A549 (cell line): ENCODE measurements at regions not wholly inside any gene's neighbourhood (a gene's known extent, or its start where the extent isn't known, plus 50 kb on each side); places are given as distances from the start of the nearest gene placed in this dataset.

Experiments
- ATAC-seq, 2 experiments: fragments of 200-7000 bp in 1 of 2; fragments of >200 bp in 1 of 2; cut with Nextera tagmentation in 1 of 2; cut with Tn5 transposase in 1 of 2; 3 replicates each; pipeline versions ENCODE4 v1.8.0 to v1.9.1; 2018 to 2020; ENCODE audit warnings: mild to moderate bottlenecking in 1 of 2, moderate library complexity in 1 of 2
- CTCF ChIA-PET: fragments of 300-600 bp; sonication (Branson Sonifier 250); formaldehyde crosslinking; extraction: SDS; loops from one replicate; lab custom pipeline; 2021; ENCODE audit warnings: antibody characterized with exemption, inconsistent platforms; lab: Yijun Ruan, JAX
- POLR2A ChIA-PET: fragments of 350-600 bp; formaldehyde crosslinking; extraction: SDS; loops from one replicate; lab custom pipeline; 2021; ENCODE audit warnings: antibody characterized with exemption, inconsistent platforms; lab: Yijun Ruan, JAX
- DNase-seq, 2 experiments: peaks; one replicate each; pipeline versions ENCODE4 v3.0.0 to v3.0.0-alpha.2; 2011 to 2016; ENCODE audit warnings: low read depth in 1 of 2, low spot score in 1 of 2
- FAIRE-seq: peaks from 2 replicates; lab custom pipeline; 2011; peaks lifted over from hg19 to GRCh38; lab: Jason Lieb, UNC
- H3K27ac ChIP-seq, 2 experiments: fragments of >200 bp; sonication (Bioruptor Twin); formaldehyde crosslinking; 3 replicates each; pipeline ENCODE4 v1.5.1; 2016 to 2017
- H3K4me1 ChIP-seq: fragments of >200 bp; sonication (Bioruptor Twin); formaldehyde crosslinking; 3 replicates; pipeline ENCODE4 v1.6.1; 2016
- H3K4me2 ChIP-seq: fragments of >200 bp; sonication (Bioruptor Twin); formaldehyde crosslinking; 3 replicates; pipeline ENCODE4 v1.6.1; 2016
- H3K4me3 ChIP-seq: fragments of >200 bp; sonication (Bioruptor Twin); formaldehyde crosslinking; 3 replicates; pipeline ENCODE4 v1.5.1; 2016
- H3K9me3 ChIP-seq: fragments of >200 bp; sonication (Bioruptor Twin); formaldehyde crosslinking; 3 replicates; pipeline ENCODE4 v1.6.1; 2016
- BCL3 ChIP-seq: fragments of >200 bp; sonication (Bioruptor Twin); formaldehyde crosslinking; IDR thresholded peaks from 3 replicates; pipeline ENCODE4 v1.6.1; 2016
- BHLHE40 ChIP-seq: IDR thresholded peaks from 2 replicates; pipeline ENCODE4 v1.6.1; 2012; ENCODE audit warnings: low read depth, low read length, inconsistent platforms
- CBX2 ChIP-seq: fragments of 200-600 bp; sonication (generic); IDR thresholded peaks from 2 replicates; pipeline ENCODE4 v1.6.1; 2016; ENCODE audit warnings: low read depth, mild to moderate bottlenecking, borderline replicate concordance
- CHD2 ChIP-seq: fragments of 150-350 bp; IDR thresholded peaks from 2 replicates; pipeline ENCODE4 v1.6.1; 2014; ENCODE audit warnings: low read length; ENCODE audit not compliant: partially characterized antibody
- CHD4 ChIP-seq: fragments of 200-600 bp; sonication (generic); IDR thresholded peaks from 2 replicates; pipeline ENCODE4 v1.6.1; 2016; ENCODE audit warnings: antibody characterized with exemption, mild to moderate bottlenecking, borderline replicate concordance
- CTCF ChIP-seq: fragments of >200 bp; sonication (Bioruptor Twin); formaldehyde crosslinking; IDR thresholded peaks from 3 replicates; pipeline ENCODE4 v1.5.1; 2016
- E2F6 ChIP-seq: IDR thresholded peaks from 2 replicates; pipeline ENCODE4 v1.6.1; 2012; ENCODE audit warnings: low read depth, borderline replicate concordance
- FOSB ChIP-seq: fragments of 250-450 bp; sonication (Bioruptor Pico); IDR thresholded peaks from 2 replicates; pipeline ENCODE4 v1.5.0; 2020; ENCODE audit warnings: mild to moderate bottlenecking, moderate library complexity
- GATA3 ChIP-seq: IDR thresholded peaks from 2 replicates; pipeline ENCODE4 v1.6.1; 2012; ENCODE audit warnings: borderline replicate concordance
- HDAC2 ChIP-seq: fragments of 200-600 bp; sonication (generic); IDR thresholded peaks from 2 replicates; pipeline ENCODE4 v1.6.1; 2016
- HOXB5 ChIP-seq: fragments of 250-450 bp; sonication (Bioruptor Pico); IDR thresholded peaks from 2 replicates; pipeline ENCODE4 v1.5.0; 2020; ENCODE audit warnings: mild to moderate bottlenecking, moderate library complexity
- JUN ChIP-seq, 2 experiments: fragments of >200 bp; sonication (Bioruptor Twin); formaldehyde crosslinking; IDR thresholded peaks; 2 replicates in 1 of 2; 3 replicates in 1 of 2; pipeline ENCODE4 v1.6.1; 2016 to 2017
- JUNB ChIP-seq: fragments of >200 bp; sonication (Bioruptor Twin); formaldehyde crosslinking; IDR thresholded peaks from 2 replicates; pipeline ENCODE4 v1.6.1; 2016
- MAZ ChIP-seq: fragments of 150-350 bp; IDR thresholded peaks from 2 replicates; pipeline ENCODE4 v1.6.1; 2014; ENCODE audit warnings: antibody characterized with exemption, low read depth, low read length, borderline replicate concordance
- NPAS2 ChIP-seq: fragments of 250-450 bp; sonication (Bioruptor Pico); IDR thresholded peaks from 2 replicates; pipeline ENCODE4 v1.8.0; 2022; ENCODE audit warnings: mild to moderate bottlenecking, moderate library complexity, borderline replicate concordance
- PHF8 ChIP-seq: fragments of 200-600 bp; sonication (generic); IDR thresholded peaks from 2 replicates; pipeline ENCODE4 v1.6.1; 2016; ENCODE audit warnings: low read depth, mild to moderate bottlenecking, antibody characterized with exemption, moderate library complexity, borderline replicate concordance
- POLR2A ChIP-seq: IDR thresholded peaks from 2 replicates; pipeline ENCODE4 v1.6.1; 2012; ENCODE audit warnings: mild to moderate bottlenecking, low read length
- RFX5 ChIP-seq: fragments of 450-650 bp; IDR thresholded peaks from 2 replicates; pipeline ENCODE4 v1.7.1; 2014; ENCODE audit warnings: antibody characterized with exemption, mild to moderate bottlenecking, moderate library complexity
- TP53 ChIP-seq: fragments of 250-450 bp; sonication (Bioruptor Pico); IDR thresholded peaks from 2 replicates; pipeline ENCODE4 v1.5.0; 2021; ENCODE audit warnings: mild to moderate bottlenecking, moderate library complexity
- USF2 ChIP-seq: fragments of 450-650 bp; IDR thresholded peaks from 2 replicates; pipeline ENCODE4 v1.6.1; 2014; ENCODE audit warnings: antibody characterized with exemption
- ZNF302 ChIP-seq: fragments of 250-450 bp; sonication (Bioruptor Pico); IDR thresholded peaks from 2 replicates; pipeline ENCODE4 v1.9.0; 2021; ENCODE audit warnings: inconsistent platforms, mild to moderate bottlenecking, moderate library complexity
- WGBS: methylation state at CpG from one replicate; pipeline ENCODE4 v1.1.6; 2017; ENCODE audit errors: missing lambda C conversion rate; 5-methylcytosine and 5-hydroxymethylcytosine counted together

GRCh38 chr2:129778584-129778877 is 200.9 kb upstream of the RAB6C start:
- WGBS, result 17% methylated on average over 6 of the region's 8 CpGs
- Histone ChIP-seq H3K4me2 (no peak overlapping the region), H3K4me1 (no peaks in the 10 kb centered on the region), H3K27ac (no peak overlapping the region), H3K4me3 (no peak overlapping the region), H3K9me3 (no peaks in the 10 kb centered on the region)
- ATAC-seq (no peak), FAIRE-seq (no peak), DNase-seq (no peak)
- POLR2A ChIA-PET, result no interaction called here
- CTCF ChIA-PET, result no interaction called here
- TF ChIP-seq JUNB (no peak), MAZ (no peak), NPAS2 (CRISPR knock-in tag) (no peak), CHD4 (no peak), USF2 (no peak), PHF8 (no peak), FOSB (no peak), POLR2A (no peak), E2F6 (no peak), JUN (IDR thresholded peaks at IDR 0.05) (no peak), HDAC2 (no peak), CHD2 (no peak), CTCF (no peak), GATA3 (no peak), TP53 (no peak), BHLHE40 (no peak), ZNF302 (CRISPR knock-in tag) (no peak), BCL3 (no peak)

- Histone ChIP-seq H3K27ac (no peak overlapping the region), H3K4me1 (no peaks in the 10 kb centered on the region), H3K4me3 (no peak overlapping the region), H3K4me2 (no peak overlapping the region), H3K9me3 (no peaks in the 10 kb centered on the region)
- ChIA-PET CTCF (no interaction called here), POLR2A (no interaction called here)
- TF ChIP-seq GATA3, result no peak
- TF ChIP-seq HOXB5 (CRISPR knock-in tag), result no peak
- no peak for TF ChIP-seq CBX2
- no peak for TF ChIP-seq RFX5
- TF ChIP-seq HDAC2, result no peak
- WGBS, result 17% methylated on average over 2 of the region's 6 CpGs
- no peak; a peak in 1 of 6 replicates for ATAC-seq
- FAIRE-seq, result no peak
- no peak for DNase-seq
Measured at GRCh38 chr2:129779783-129780182, 199.7 kb upstream of the RAB6C start.
